ENCODE measurements at regions not wholly inside any gene's neighbourhood (a gene's known extent, or its start where the extent isn't known, plus 50 kb on each side); places are given as distances from the start of the nearest gene placed in this dataset.

DNA sequence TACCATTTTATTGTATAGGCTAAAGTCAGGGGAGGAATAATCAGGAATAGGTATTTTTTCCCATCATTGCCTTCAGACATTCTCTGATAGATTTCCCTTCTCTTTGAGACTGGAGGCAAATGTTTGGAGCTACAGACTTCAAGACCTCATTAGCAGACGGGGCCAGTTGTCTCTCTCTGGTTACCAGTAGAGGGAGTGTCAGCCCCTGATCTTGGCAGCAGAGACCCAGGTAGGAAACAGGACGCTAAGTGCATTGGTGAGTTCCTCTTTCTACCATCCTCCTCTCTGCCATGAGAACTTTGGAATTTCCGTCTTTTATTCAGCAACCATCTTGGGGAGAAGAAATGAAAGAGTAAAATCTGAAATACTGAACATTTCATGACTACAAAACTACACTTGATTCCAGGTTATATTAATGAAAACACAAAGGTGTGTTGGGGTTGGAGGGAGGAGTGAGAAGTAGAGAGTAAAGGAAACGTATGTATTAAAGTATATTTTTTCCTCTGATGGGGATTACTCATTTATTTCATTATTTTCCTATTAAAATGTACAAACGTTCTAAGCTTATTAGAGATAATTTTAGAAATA, 186.2 kb upstream of the GCFC2 start:
- TF ChIP-seq JUNB (CRISPR knock-in tag; IDR thresholded peaks at IDR 0.05; ENCODE audit: borderline replicate concordance), result no peak
- TF ChIP-seq, protein P1, sequence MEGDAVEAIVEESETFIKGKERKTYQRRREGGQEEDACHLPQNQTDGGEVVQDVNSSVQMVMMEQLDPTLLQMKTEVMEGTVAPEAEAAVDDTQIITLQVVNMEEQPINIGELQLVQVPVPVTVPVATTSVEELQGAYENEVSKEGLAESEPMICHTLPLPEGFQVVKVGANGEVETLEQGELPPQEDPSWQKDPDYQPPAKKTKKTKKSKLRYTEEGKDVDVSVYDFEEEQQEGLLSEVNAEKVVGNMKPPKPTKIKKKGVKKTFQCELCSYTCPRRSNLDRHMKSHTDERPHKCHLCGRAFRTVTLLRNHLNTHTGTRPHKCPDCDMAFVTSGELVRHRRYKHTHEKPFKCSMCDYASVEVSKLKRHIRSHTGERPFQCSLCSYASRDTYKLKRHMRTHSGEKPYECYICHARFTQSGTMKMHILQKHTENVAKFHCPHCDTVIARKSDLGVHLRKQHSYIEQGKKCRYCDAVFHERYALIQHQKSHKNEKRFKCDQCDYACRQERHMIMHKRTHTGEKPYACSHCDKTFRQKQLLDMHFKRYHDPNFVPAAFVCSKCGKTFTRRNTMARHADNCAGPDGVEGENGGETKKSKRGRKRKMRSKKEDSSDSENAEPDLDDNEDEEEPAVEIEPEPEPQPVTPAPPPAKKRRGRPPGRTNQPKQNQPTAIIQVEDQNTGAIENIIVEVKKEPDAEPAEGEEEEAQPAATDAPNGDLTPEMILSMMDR (CRISPR knock-in tag; IDR thresholded peaks at IDR 0.05), result peak; percentile 88
- TF ChIP-seq ZNF768 (CRISPR knock-in tag; IDR thresholded peaks at IDR 0.05), result no peak
- no peak for TF ChIP-seq ZNF879 (CRISPR knock-in tag; IDR thresholded peaks at IDR 0.05)
- no peak for TF ChIP-seq ZFX (CRISPR knock-in tag; IDR thresholded peaks at IDR 0.05; ENCODE audit: low read depth)
- no peak for TF ChIP-seq HDAC2 (CRISPR knock-in tag; IDR thresholded peaks at IDR 0.05)
- no peak for TF ChIP-seq ZNF839 (CRISPR knock-in tag; IDR thresholded peaks at IDR 0.05; ENCODE audit: borderline replicate concordance)
- TF ChIP-seq CREM (IDR thresholded peaks at IDR 0.05), result no peak
- TF ChIP-seq CREM (CRISPR knock-in tag; IDR thresholded peaks at IDR 0.05), result no peak
- no peak for TF ChIP-seq EZH2 (conservative IDR thresholded peaks at IDR 0.05; ENCODE audit: low read depth, low read length)
- no peak for TF ChIP-seq NFRKB (IDR thresholded peaks at IDR 0.05)
- no peak for TF ChIP-seq NBN (conservative IDR thresholded peaks at IDR 0.05)
- peak; percentile 54 for TF ChIP-seq RAD21 (CRISPR knock-in tag; IDR thresholded peaks at IDR 0.05)
- TF ChIP-seq, protein P2, sequence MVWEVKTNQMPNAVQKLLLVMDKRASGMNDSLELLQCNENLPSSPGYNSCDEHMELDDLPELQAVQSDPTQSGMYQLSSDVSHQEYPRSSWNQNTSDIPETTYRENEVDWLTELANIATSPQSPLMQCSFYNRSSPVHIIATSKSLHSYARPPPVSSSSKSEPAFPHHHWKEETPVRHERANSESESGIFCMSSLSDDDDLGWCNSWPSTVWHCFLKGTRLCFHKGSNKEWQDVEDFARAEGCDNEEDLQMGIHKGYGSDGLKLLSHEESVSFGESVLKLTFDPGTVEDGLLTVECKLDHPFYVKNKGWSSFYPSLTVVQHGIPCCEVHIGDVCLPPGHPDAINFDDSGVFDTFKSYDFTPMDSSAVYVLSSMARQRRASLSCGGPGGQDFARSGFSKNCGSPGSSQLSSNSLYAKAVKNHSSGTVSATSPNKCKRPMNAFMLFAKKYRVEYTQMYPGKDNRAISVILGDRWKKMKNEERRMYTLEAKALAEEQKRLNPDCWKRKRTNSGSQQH (CRISPR knock-in tag; IDR thresholded peaks at IDR 0.05; ENCODE audit: low read depth), result no peak
